HG03196 (cell line): ENCODE measurements at regions not wholly inside any gene's neighbourhood (a gene's known extent, or its start where the extent isn't known, plus 50 kb on each side); places are given as distances from the start of the nearest gene placed in this dataset.
"Not testable (repeated sequence)": the region's sequence is repeated elsewhere in the genome, so short reads cannot be mapped to it uniquely, and the experiment has no call there.

Experiments used
- ATAC-seq: cut with Tn5 transposase; IDR thresholded peaks from one replicate; pipeline ENCODE4 v1.9.1; 2021; ENCODE audit not compliant: unreplicated experiment

DNA sequence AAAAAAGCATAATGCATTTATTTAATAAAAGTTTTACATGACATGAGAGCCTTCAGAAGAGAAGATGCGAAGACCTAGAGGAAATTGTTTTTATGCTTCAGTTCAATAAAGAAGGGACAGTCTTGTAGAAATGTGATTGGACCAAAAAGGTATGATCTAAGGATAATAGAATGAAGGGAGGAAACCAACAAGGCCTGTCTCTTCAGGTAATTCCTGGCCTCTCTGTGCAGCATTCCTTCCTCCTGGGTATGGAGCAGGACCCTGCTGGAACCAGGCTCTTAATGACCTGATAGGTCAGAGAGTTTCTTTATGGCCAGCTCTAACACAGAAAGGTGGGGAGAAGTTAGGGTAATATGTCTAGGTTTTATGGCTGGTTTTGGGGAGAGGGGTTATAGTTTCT, 162.8 kb upstream of the HEY2 start:
- ATAC-seq = no peak

DNA sequence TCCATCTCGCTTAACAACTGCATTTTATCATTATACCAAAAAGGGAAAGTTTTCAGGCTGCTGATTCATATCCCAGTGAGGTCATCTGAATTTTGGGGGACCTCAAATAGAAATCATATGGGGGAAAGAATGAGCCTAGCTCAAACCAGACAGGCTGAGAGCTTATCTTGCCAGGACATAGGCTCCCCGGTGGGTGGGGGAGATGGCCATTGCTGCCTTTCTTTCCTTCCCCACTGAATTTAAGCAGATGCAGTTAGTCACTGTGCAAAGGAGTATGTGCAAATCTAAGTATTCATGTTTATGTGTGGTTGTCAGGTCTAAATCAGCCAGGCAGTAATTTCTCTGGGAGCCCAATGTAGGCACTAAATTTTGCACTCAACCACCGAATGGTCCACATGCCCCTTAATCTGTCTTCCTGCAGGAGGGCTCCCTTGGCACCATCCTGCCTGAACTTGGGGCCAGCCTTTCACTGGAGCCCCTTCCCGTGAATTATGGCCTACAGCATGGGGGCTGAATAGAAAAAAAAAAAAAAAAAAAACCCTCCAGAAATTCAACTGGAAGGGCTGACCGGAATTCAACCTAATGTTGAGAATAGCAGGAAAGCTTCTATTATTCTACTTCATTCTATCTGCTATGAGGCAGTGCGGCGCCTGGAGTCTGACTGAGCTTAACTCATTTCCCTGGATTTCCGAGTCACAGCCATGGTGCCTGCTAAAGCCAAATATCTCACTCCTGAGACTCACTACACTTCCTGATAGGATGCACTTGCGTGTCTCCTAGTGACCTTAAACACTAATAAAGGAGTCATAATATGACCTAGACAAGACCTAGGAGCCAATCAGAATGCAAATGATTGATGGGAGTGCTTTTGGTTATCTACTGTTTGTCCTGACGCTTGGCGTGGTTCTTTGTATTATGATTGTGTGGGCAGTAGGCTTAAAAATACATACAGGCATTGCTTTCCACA, 161.5 kb upstream of the HEY2 start:
- ATAC-seq = no peak

DNA sequence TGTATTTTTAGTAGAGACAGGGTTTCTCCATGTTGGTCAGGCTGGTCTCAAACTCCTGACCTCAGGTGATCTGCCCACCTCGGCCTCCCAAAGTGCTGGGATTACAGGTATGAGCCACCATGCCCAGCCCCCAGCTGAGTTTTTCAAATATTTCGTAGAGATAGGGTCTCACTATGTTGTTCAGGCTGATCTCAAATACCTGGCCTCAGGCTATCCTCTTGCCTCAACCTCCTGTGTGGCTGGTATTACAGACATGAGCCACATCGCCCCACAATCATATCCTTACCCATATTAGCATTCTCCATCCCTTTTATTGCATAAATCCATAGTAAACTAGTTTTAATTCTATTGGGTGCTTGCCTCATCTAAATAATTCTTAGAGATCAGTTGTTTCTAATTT, 157.6 kb upstream of the HEY2 start:
- not testable (repeated sequence) for ATAC-seq

DNA sequence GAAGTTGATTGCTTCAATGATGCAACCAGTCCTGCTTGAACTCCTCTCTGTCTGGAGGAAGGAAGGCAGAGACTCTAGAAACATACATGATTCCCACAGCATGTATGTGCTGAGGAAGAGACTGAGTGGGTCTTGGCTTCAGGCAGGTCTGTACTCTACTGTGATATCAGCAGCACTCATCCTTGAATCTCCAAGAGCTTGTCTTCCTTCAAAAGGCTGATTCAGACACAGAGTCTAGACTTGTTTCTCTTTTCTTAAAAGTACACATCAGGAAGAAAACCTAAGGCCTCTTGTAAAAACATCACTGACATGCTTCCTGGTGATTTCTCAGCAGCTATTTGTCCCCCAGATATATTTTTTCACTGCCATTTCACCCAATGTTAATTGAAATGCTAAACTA, 155.7 kb upstream of the HEY2 start:
- no peak for ATAC-seq

DNA sequence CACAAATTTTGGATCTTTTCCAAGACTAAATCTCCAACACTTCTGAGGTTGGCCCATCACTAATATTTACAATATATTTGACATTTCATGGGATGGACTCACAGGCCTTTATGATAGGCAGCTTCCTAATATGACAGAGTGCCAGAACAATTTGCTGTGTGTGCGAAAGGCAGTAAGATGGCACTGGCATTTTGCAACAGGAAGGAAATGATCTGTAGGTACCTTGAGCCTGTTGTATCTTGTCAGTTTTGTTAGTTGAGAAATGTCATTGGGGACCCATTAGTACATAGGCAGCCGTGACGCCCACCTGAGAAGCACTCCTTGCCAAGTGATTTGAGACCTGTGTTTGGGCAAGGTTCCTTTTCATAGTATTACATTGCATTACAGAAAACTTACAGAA, 153.4 kb upstream of the HEY2 start:
- ATAC-seq = no peak

DNA sequence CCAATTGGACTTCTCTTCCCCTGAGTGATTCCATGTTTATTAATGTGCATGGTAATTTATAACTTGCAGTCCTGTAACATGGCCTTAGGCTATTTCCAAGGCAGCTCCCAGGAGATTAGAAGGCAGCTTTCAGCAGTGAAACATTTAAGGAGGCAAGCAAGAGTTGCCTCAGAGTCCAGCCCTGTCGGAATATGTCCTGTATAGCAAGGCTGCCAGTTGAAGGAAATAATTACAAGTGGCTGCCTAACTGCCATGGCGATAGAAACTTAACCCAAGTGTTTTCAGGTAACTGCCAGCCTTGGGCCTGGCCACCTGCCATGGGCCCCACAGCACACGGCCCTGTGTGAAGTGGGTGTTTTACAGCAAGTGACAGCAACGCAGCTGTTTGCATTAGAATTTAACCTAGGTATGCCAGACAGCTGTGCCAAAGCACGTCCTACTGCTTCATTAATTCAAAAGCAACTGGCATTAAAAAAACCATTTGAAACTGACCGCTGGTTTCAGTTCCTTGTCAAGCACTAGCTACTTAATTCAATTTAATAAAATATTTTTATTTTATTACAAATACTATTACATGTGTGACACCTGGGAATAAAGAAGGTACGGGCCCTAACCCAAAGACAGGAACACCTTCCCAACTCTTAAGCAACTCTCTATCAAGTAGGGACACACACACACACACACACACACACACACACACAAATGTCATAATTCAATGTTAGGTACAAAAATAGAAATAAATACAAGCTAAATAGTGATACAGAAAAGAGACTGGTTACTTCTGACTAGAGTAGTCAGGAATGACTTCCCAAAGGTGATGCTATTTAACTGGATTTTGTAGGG, 151.8 kb upstream of the HEY2 start:
- peak; percentile 70 for ATAC-seq

DNA sequence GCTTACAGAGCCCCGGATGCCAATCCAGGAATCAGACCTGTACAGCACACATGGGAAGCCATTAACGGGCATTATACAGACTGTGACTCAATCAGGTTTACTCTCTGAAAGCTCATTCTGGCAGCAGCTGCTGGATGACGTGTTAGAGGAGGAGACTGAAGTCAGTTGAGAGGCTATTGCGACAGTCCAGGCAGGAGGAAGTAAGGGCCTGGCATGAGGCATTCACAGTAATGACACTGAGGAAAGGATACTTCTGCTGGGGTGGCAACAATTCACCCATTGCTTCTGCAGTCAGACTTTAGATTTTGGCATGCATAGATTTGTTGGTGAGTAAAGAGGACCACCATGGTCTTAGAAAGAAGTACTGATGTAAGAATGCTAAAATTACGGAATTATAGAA, 151.0 kb upstream of the HEY2 start:
- ATAC-seq = no peak

DNA sequence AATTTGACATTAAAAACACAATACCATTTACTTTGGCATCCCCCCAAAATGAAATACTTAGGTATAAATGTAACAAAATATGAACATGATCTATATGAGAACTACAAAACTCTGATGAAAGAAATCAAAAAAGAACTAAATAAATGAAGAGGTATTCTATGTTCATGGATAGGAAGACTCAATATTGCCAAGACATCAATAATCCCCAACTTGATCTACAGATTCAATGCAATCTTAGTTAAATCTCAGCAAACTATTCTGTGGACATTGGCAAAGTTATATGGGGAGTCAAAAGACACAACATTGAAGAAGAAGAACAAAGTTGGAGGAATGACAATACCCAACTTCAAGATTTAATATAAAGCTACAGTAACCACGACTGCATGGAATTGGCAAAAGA, 145.2 kb upstream of the HEY2 start:
- ATAC-seq = no peak

DNA sequence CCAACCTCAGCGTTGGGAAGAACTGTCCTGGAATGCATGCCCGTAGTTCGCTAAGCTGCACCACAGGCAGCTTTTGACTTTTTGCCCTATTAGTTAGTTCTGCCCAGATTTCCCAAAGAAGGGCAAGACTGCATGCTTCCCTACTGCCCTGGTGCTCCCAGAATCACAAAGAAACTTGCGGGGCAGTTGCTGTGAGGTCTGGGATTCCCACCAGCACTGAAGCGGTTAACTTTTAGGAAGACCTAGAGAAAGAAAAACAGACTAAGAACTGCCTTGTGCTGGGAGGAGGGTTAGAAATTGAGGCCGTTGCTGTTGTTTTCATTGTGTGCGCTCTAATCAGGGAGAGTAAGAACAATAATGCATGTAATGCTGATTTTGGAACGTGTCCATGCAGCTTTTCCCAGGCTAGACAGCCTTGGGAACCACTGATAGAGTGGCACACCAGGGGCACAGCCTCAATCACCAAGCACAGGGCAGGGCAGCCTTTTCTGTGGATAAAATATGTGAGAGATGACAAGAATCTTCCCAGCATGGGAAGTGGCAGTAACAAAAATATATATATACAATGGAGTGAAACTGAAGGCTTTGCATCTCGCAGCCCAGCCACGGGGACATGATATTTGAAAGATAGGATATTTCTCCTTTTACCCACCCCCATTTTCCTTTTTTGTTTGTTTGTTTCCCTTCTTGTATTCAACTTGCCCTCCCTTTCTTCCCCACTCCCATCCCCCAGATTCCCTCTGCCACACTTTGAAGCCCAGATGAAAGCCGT, 137.7 kb upstream of the HEY2 start:
- no peak for ATAC-seq

DNA sequence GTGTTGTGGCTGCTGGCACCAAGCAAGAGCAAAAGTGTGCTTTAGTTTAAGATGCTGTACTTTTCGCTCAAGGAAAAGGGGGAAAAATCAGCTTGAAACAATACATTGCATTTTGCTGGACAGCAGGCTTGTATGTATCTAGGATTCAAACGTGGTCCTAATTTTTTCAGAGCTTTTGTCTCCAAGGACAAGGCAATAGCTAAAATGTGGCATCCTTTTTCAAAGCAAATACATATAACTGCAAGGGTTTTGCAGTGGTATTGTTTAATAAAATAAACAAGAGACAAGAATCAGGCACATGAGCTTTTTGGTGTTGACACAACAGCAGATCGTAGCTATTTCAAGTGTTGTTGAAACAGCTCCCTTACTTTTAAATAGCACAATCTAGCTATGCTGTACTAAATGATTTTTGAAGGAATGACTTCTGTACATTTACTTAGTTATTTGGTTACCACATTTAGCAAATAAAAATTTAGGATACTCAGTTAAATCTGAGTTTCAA, 137.0 kb upstream of the HEY2 start:
- no peak for ATAC-seq

DNA sequence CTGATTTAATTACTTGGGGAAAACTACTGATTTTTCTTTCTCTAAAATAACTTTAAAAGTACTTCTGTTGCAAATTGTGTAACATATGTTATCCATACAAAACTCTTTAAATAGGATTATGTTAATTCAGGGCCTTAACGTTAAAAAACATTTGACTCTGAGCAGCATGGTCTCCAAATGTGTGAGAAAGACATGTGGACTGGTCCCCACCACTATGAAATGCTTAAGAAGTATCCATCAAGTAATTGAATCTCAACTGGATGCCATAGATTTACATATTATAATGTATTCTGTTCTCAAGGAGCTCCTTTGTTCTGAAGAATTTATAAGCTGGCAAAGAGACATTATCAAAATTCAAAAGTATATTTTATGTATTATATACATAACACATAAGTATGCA, 130.8 kb upstream of the HEY2 start:
- ATAC-seq = no peak

DNA sequence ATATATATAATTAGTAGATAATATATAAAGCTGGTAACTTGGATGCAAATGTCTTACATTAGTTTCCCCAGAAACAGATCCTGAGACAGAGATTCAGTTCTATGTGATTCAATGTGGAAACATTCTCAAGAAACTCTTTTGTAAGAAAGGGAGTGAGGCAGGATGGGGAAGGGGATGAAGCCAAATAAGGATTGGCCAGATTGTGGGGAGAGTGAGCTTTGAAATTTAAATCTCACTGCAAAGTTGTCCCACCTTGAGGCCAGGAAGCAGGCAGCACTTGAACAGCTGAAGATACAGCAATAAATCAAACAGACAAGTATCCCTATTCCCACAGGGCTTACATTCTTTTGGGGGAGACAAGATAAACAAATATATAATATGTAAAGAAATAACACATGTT, 126.3 kb upstream of the HEY2 start:
- ATAC-seq = no peak

DNA sequence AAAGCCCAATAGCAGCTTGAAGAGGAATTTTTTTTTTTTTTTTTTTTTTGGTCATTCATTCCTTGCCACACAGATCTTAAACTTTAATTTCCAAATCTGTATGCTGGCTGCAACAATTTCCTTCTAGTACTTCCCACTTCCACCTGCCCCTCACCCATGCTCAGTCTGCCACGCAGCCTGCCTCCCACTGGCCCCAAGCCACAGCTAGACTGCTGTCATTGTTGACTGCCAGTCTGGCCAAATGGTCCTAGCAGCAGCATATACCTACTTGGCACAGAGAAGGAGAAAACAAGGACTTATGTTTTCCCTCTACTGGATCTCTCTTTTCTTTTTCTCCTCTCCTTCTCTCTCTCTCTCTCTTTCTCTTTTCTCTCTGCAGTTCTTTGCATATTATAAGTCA, 118.3 kb upstream of the HEY2 start:
- no peak for ATAC-seq

DNA sequence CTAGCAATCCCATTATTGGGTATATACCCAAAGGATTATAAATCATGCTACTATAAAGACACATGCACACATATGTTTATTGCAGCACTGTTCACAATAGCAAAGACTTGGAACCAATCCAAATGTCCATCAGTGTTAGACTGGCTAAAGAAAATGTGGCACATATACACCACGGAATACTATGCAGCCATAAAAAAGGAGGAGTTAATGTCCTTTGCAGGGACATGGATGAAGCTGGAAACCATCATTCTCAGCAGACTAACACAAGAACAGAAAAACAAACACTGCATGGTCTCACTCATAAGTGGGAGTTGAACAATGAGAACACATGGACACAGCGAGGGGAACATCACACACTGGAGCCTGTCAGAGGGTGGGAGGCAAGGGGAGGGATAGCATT, 113.4 kb upstream of the HEY2 start:
- not testable (repeated sequence) for ATAC-seq

DNA sequence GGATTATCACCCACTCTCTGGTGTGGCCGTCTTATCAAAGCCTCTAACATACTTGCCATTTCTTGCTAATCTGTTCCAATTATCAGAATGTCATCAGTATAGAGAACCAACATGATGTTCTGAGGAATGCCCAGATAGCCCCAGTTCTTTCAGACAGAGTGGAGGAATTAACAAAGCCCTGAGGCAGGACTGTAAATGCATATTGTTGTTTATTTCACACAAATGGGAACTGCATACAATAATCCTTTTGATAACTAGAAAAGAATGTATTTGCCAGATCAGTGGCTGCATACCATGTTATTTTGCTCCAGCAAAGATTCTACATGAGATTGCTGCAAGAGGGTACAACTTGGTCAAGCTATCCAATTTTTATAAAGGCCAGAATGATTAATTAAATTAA, 112.8 kb upstream of the HEY2 start:
- ATAC-seq = no peak

DNA sequence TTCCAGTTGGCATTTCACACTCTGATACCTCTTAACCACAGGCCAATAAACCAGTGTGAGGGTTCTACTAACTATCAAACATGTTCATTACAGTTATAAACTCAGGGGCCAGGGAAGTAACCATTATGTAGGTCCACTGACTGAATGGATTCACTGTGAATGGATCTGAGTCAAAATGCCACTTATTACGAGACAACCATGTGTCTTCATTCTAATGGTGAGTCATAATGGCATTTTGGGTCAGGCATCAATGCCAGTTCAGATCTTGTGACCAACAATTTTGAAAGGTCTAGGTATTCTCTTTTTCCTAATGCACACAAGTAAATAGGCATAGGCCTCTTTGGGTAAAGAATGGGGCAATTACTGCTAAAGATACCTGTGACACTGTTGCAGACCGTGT, 112.2 kb upstream of the HEY2 start:
- ATAC-seq = no peak

DNA sequence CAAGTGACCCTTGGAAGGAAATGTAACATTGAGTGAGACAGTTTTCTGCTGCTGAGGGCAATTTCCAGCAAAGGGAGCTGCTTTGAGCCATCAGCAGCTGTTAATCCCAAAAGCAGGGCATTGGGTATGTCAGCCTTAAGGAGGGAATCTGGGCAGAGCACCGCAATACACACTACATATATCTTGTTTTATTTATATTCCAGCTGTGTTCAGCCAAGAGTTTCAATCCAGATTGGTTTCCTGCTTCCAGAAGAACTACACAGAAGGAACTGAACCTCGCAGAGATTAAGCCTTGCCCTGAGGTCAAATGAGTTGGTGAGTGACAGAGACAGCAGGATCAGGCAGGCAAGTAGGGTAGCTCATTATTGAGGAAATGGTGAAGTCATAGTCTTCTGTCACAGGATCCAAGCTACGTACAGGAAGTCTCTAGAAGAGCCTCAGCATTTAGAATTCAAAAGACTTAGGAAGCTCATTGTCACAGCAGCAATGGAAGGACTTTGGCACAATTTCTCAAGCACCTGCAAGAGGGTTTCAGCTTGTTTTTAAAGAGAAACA, 109.9 kb upstream of the HEY2 start:
- no peak for ATAC-seq

DNA sequence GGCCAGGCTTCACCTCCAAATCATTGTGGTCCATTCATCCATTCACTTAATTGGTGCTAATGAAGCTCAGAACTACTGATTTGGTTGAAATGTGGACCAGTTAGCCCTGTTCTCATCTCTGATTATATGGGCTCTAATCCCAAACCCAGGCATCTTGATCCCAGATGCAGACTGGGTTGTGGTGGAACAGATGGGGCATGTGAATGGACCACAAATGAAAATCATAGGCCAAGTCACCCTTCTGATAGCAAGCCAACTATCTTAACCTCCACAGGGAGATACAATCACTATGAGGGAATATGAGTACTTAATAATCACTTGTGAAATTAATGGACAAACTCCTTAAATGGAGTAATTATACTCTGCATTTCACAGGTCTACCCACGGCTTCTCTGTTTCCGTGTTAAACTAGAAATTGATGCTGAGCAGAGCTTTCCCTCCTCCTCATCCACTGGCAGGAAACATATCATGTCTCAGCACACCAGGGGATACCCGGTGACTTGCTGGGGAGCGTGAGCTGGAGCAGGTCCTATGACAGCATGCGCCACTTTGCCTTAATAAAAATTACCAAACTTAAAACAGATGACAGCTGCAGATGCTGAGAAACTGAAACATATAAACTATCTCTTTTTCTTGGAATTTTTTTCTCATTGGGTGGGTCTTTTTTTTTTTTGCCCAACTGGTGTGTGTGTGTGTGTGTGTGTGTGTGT, 108.8 kb upstream of the HEY2 start:
- no peak for ATAC-seq

DNA sequence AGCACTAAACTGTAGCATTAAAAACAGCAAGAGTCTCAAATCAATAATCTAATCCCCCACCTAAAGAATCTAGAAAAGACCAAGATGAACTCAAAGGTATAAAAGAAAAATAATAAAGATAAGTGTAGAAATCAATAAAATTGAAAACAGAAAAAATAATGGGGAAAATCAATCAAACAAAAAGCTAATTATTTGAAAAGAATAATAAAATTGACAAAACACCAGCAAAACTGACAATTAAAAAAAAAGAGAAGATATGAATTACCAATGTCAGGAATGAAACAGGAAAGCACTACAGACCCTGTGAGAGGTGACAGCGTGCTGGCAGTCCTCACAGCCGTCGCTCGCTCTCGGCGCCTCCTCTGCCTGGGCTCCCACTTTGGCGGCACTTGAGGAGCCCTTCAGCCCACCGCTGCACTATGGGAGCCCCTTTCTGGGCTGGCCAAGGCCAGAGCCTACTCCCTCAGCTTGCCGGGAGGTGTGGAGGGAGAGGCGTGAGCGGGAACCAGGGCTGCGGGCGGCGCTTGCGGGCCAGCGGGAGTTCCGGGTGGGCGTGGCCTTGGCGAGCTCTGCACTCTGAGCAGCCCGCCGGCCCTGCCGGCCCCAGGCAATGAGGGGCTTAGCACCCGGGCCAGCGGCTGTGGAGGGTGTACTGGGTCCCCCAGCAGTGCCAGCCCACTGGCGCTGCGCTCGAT, 105.3 kb upstream of the HEY2 start:
- ATAC-seq = not testable (repeated sequence)

DNA sequence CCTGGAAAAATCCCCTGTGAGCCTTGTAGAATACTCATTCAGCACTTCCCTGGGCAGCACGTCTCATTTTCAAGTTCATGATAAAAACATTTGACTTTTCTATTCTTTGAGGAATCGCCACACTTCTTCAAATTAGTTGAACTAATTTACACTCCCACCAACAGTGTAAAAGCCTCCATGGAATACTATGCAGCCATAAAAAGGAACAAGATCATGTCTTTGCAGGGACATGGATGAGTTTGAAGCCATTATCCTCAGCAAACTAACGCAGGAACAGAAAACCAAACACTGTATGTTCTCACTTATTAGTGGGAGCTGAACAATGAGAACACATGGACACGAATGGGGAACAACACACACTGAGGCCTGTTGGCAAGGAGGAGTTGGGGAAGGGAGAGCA, 102.0 kb upstream of the HEY2 start:
- ATAC-seq = no peak
